IMR-90 (cell line): ENCODE measurements at regions not wholly inside any gene's neighbourhood (a gene's known extent, or its start where the extent isn't known, plus 50 kb on each side); places are given as distances from the start of the nearest gene placed in this dataset.

ENCODE experiments used
- ATAC-seq: fragments of 200-7000 bp; cut with Tn5 transposase; 2 replicates; pipeline ENCODE4 v1.9.1; 2020; ENCODE audit warnings: low read depth, mild to moderate bottlenecking, moderate library complexity
- BruUV-seq: library from RNA; stranded (reverse); fragments of 400-500 nt; replicated peaks from 2 replicates; lab custom pipeline; 2021; lab: Mats Ljungman, UMichigan
- CTCF ChIA-PET: fragments of 300-600 bp; formaldehyde crosslinking; extraction: SDS; loops from one replicate; lab custom pipeline; 2021; ENCODE audit warnings: antibody characterized with exemption; lab: Yijun Ruan, JAX
- POLR2A ChIA-PET: fragments of 300-600 bp; sonication (Branson Sonifier 250); formaldehyde crosslinking; loops from one replicate; lab custom pipeline; 2022; ENCODE audit warnings: antibody characterized with exemption; ENCODE audit not compliant: unreplicated experiment; lab: Charles Lee
- DNase-seq: peaks from one replicate; pipeline ENCODE4 v3.0.0; 2013
- H2AFZ ChIP-seq: replicated peaks from 2 replicates; pipeline ENCODE3; 2013; ENCODE audit warnings: low read length, mild to moderate bottlenecking; ENCODE audit not compliant: poor library complexity
- H2AK5ac ChIP-seq: 2 replicates; pipeline ENCODE4 v1.6.1; 2013; ENCODE audit warnings: low read depth, low read length, inconsistent platforms
- H2AK9ac ChIP-seq: replicated peaks from 2 replicates; pipeline ENCODE3; 2013; ENCODE audit warnings: mild to moderate bottlenecking, low read depth, low read length, moderate library complexity; ENCODE audit not compliant: poor library complexity
- H2BK120ac ChIP-seq: 2 replicates; pipeline ENCODE4 v1.6.1; 2013; ENCODE audit warnings: low read depth, low read length, inconsistent platforms
- H2BK15ac ChIP-seq: 3 replicates; pipeline ENCODE4 v1.6.1; 2013; ENCODE audit warnings: low read depth, low read length, inconsistent platforms
- H2BK20ac ChIP-seq: 2 replicates; pipeline ENCODE4 v1.6.1; 2013; ENCODE audit warnings: low read depth, mild to moderate bottlenecking, inconsistent platforms, low read length, moderate library complexity
- H2BK5ac ChIP-seq: 2 replicates; pipeline ENCODE4 v1.6.1; 2013; ENCODE audit warnings: mild to moderate bottlenecking, low read depth, low read length, inconsistent platforms; ENCODE audit not compliant: poor library complexity, severe bottlenecking
- H3K14ac ChIP-seq: replicated peaks from 2 replicates; pipeline ENCODE4 v1.6.1; 2013; ENCODE audit warnings: low read depth, low read length, inconsistent platforms
- H3K18ac ChIP-seq: 2 replicates; pipeline ENCODE4 v1.6.1; 2013; ENCODE audit warnings: low read depth, low read length, control low read depth
- H3K23ac ChIP-seq: 2 replicates; pipeline ENCODE4 v1.6.1; 2013; ENCODE audit warnings: low read depth, low read length, inconsistent platforms
- H3K27ac ChIP-seq: 2 replicates; pipeline ENCODE4 v1.5.1; 2013; ENCODE audit warnings: mild to moderate bottlenecking, control low read depth, low read length; ENCODE audit not compliant: insufficient read depth
- H3K27me3 ChIP-seq: 2 replicates; pipeline ENCODE4 v1.6.1; 2013; ENCODE audit warnings: low read length; ENCODE audit not compliant: control insufficient read depth, insufficient read depth
- H3K36me3 ChIP-seq: 2 replicates; pipeline ENCODE4 v1.6.1; 2013; ENCODE audit warnings: low read length, mixed read lengths; ENCODE audit not compliant: control insufficient read depth, insufficient read depth
- H3K4ac ChIP-seq: 2 replicates; pipeline ENCODE4 v1.6.1; 2013; ENCODE audit warnings: low read depth, low read length, inconsistent platforms
- H3K4me1 ChIP-seq: 2 replicates; pipeline ENCODE4 v1.6.1; 2013; ENCODE audit warnings: low read length, mixed read lengths; ENCODE audit not compliant: control insufficient read depth, insufficient read depth
- H3K4me2 ChIP-seq: 2 replicates; pipeline ENCODE4 v1.6.1; 2013; ENCODE audit warnings: low read depth, mild to moderate bottlenecking, control low read depth, low read length, moderate library complexity
- H3K4me3 ChIP-seq: 2 replicates; pipeline ENCODE4 v1.5.1; 2013; ENCODE audit warnings: low read depth, mild to moderate bottlenecking, control low read depth, low read length, moderate library complexity; ENCODE audit not compliant: insufficient read depth
- H3K56ac ChIP-seq: 2 replicates; pipeline ENCODE4 v1.6.1; 2013; ENCODE audit warnings: low read length, inconsistent platforms; ENCODE audit not compliant: insufficient read depth; ENCODE audit errors: extremely low read depth
- H3K79me1 ChIP-seq, 2 experiments: 2 replicates each; pipeline ENCODE4 v1.6.1; 2013; ENCODE audit warnings: low read length in 2 of 2, inconsistent platforms in 1 of 2, low read depth in 1 of 2
- H3K9ac ChIP-seq: 2 replicates; pipeline ENCODE4 v1.6.1; 2013; ENCODE audit warnings: low read depth, low read length, control low read depth
- H3K9me1 ChIP-seq: 2 replicates; pipeline ENCODE4 v1.6.1; 2013; ENCODE audit warnings: low read length, inconsistent platforms; ENCODE audit not compliant: insufficient read depth
- H3K9me3 ChIP-seq: 2 replicates; pipeline ENCODE4 v1.6.1; 2013; ENCODE audit warnings: low read length; ENCODE audit not compliant: control insufficient read depth, insufficient read depth
- H4K20me1 ChIP-seq: 2 replicates; pipeline ENCODE4 v1.6.1; 2013; ENCODE audit warnings: low read length, inconsistent platforms; ENCODE audit not compliant: insufficient read depth
- H4K5ac ChIP-seq: 2 replicates; pipeline ENCODE4 v1.6.1; 2013; ENCODE audit warnings: mild to moderate bottlenecking, low read depth, low read length, control low read depth
- H4K8ac ChIP-seq, 2 experiments: 2 replicates each; pipeline ENCODE4 v1.6.1; 2013; ENCODE audit warnings: low read depth in 2 of 2, low read length in 2 of 2, control low read depth in 1 of 2, inconsistent platforms in 1 of 2
- H4K91ac ChIP-seq: 2 replicates; pipeline ENCODE4 v1.6.1; 2013; ENCODE audit warnings: low read depth, low read length, inconsistent platforms; ENCODE audit not compliant: insufficient read depth
- BHLHE40 ChIP-seq: fragments of 150-350 bp; IDR thresholded peaks from 2 replicates; pipeline ENCODE4 v1.6.1; 2016; ENCODE audit warnings: mild to moderate bottlenecking, low read depth, low read length
- CEBPB ChIP-seq: IDR thresholded peaks from 2 replicates; pipeline ENCODE4 v1.6.1; 2012; ENCODE audit warnings: low read depth, low read length, improper control_type of control experiment
- CHD1 ChIP-seq: IDR thresholded peaks from 2 replicates; pipeline ENCODE4 v1.6.1; 2012; ENCODE audit warnings: low read depth, low read length, improper control_type of control experiment
- CTCF ChIP-seq: conservative IDR thresholded peaks from 2 replicates; pipeline ENCODE4 v1.5.1; 2012; ENCODE audit warnings: mild to moderate bottlenecking, low read depth, low read length, improper control_type of control experiment
- ELK1 ChIP-seq: fragments of 150-350 bp; IDR thresholded peaks from 2 replicates; pipeline ENCODE4 v1.6.1; 2016; ENCODE audit warnings: low read depth, mild to moderate bottlenecking, low read length, moderate library complexity, borderline replicate concordance
- FOS ChIP-seq: fragments of 150-350 bp; IDR thresholded peaks from 2 replicates; pipeline ENCODE4 v1.6.1; 2016; ENCODE audit warnings: low read depth, low read length
- MAFK ChIP-seq: IDR thresholded peaks from 2 replicates; pipeline ENCODE4 v1.6.1; 2012; ENCODE audit warnings: low read depth, low read length, improper control_type of control experiment
- MAZ ChIP-seq: IDR thresholded peaks from 2 replicates; pipeline ENCODE4 v1.6.1; 2012; ENCODE audit warnings: low read depth, mild to moderate bottlenecking, low read length, improper control_type of control experiment, moderate library complexity, borderline replicate concordance
- MXI1 ChIP-seq: IDR thresholded peaks from 2 replicates; pipeline ENCODE4 v1.6.1; 2012; ENCODE audit warnings: low read depth, mild to moderate bottlenecking, low read length, moderate library complexity, borderline replicate concordance
- NFE2L2 ChIP-seq: fragments of 150-350 bp; IDR thresholded peaks from 2 replicates; pipeline ENCODE4 v1.6.1; 2016; ENCODE audit warnings: low read depth, mild to moderate bottlenecking, low read length
- POLR2A ChIP-seq: IDR thresholded peaks from 2 replicates; pipeline ENCODE4 v1.6.1; 2012; ENCODE audit warnings: mild to moderate bottlenecking, low read depth, low read length
- RAD21 ChIP-seq: IDR thresholded peaks from 2 replicates; pipeline ENCODE4 v1.6.1; 2012; ENCODE audit warnings: low read length, improper control_type of control experiment
- RCOR1 ChIP-seq: IDR thresholded peaks from 2 replicates; pipeline ENCODE4 v1.6.1; 2012; ENCODE audit warnings: mild to moderate bottlenecking, low read length, improper control_type of control experiment; ENCODE audit not compliant: insufficient replicate concordance
- RFX5 ChIP-seq: IDR thresholded peaks from 2 replicates; pipeline ENCODE4 v1.8.0; 2012; ENCODE audit warnings: low read depth, mild to moderate bottlenecking, low read length, moderate library complexity
- SMC3 ChIP-seq: fragments of 150-350 bp; IDR thresholded peaks from 2 replicates; pipeline ENCODE4 v1.6.1; 2016; ENCODE audit warnings: low read depth, mild to moderate bottlenecking, antibody characterized with exemption, low read length, moderate library complexity
- USF2 ChIP-seq: fragments of 150-350 bp; IDR thresholded peaks from 2 replicates; pipeline ENCODE4 v1.6.1; 2017; ENCODE audit warnings: mild to moderate bottlenecking, antibody characterized with exemption, low read length, low read depth
- whole genome bisulfite sequencing, 2 experiments: methylation state at CpG; one replicate each; pipeline versions ENCODE4 v1.1.5 to v1.1.7; 2013; ENCODE audit warnings: missing lambda C conversion rate in 2 of 2; ENCODE audit not compliant: insufficient read length in 1 of 2; ENCODE audit errors: extremely low coverage in 2 of 2; 5-methylcytosine and 5-hydroxymethylcytosine counted together
- dilution Hi-C: fragments of 300-500 bp; cut with HindIII; formaldehyde crosslinking; loops from one replicate; pipeline ENCODE4 v1.14.3; 2018; ENCODE audit warnings: low sequenced_read_pairs; ENCODE audit not compliant: unreplicated experiment
- in situ Hi-C: fragments of 300-500 bp; cut with MboI; formaldehyde crosslinking; loops from 3 replicates; pipeline ENCODE4 v1.14.3; 2019; ENCODE audit warnings: low sequenced_read_pairs, inconsistent platforms, mixed read lengths
- intact Hi-C: fragments of 100-400 bp; cut with micrococcal nuclease; formaldehyde crosslinking; loops from 2 replicates; pipeline ENCODE4 v1.10.0; 2022

- TF ChIP-seq NFE2L2 (no peak), MAFK (no peak), ELK1 (no peak), MXI1 (no peak), CEBPB (no peak), RCOR1 (no peak), CHD1 (no peak), SMC3 (no peak), CTCF (no peak), RAD21 (no peak), FOS (no peak), MAZ (no peak), BHLHE40 (no peak), POLR2A (no peak), USF2 (no peak), RFX5 (no peak)
- in situ Hi-C loops = no loop called here
- intact Hi-C loops = loop anchor here (1.0 kb wide), 1 partner anchor 16 kb away; no protein-coding TSS in a partner anchor
- ChIA-PET POLR2A (no interaction called here), CTCF (no interaction called here)
- Histone ChIP-seq H4K5ac (no peak overlapping the region), H3K27me3 (no peaks in the 10 kb centered on the region), H4K20me1 (no peaks in the 10 kb centered on the region), H3K4ac (no peak overlapping the region), H2AK9ac (no peak overlapping the region), H2BK20ac (no peak overlapping the region), H3K18ac (no peak overlapping the region), H3K9ac (no peak overlapping the region), H4K91ac (no peak overlapping the region), H2AFZ (no peak overlapping the region), H2BK5ac (no peak overlapping the region), H2BK15ac (no peak overlapping the region), H2BK120ac (no peak overlapping the region), H3K56ac (no peak overlapping the region), H3K9me3 (no peaks in the 10 kb centered on the region), H3K23ac (no peak overlapping the region), H3K9me1 (no peaks in the 10 kb centered on the region), H3K4me3 (no peak overlapping the region), H3K79me1 (no peaks in the 10 kb centered on the region), H2AK5ac (peak overlapping the region; percentile 33; the same call in 1 of the 2 replicates), H4K8ac (no peak overlapping the region), H3K14ac (no peak overlapping the region), H3K27ac (no peak overlapping the region), H3K4me1 (no peaks in the 10 kb centered on the region), H3K36me3 (no peaks in the 10 kb centered on the region), H3K4me2 (no peak overlapping the region)
- dilution Hi-C loops = no loop called here
- WGBS, 2 experiments = no CpG with 5 or more reads among the region's 6 CpGs
- no TSS peak for BruUV-seq
- no peak for ATAC-seq
- no peak for DNase-seq
These were observed 69.0 kb upstream of the ZSWIM6 start for GRCh38 chr5:61263072-61263471.
